ENCODE measurements at regions not wholly inside any gene's neighbourhood (a gene's known extent, or its start where the extent isn't known, plus 50 kb on each side); places are given as distances from the start of the nearest gene placed in this dataset.
"Not testable (repeated sequence)": the region's sequence is repeated elsewhere in the genome, so short reads cannot be mapped to it uniquely, and the experiment has no call there.

GRCh38 chr16:26710450-26710849, 356.3 kb upstream of the C16orf82 start:
- no peak for DNase-seq (ENCODE audit: low read depth)

GRCh38 chr16:26712876-26713275, 353.9 kb upstream of the C16orf82 start:
- DNase-seq (ENCODE audit: low read depth) = no peak

GRCh38 chr16:26715969-26716368, 350.8 kb upstream of the C16orf82 start:
- DNase-seq (ENCODE audit: low read depth) = no peak

- DNase-seq (ENCODE audit: low read depth) = no peak
Observed at GRCh38 chr16:26717826-26718225, 348.9 kb upstream of the C16orf82 start.

GRCh38 chr16:26721290-26721689, 345.4 kb upstream of the C16orf82 start:
- DNase-seq (ENCODE audit: low read depth) = no peak

GRCh38 chr16:26721957-26722356, 344.8 kb upstream of the C16orf82 start:
- not testable (repeated sequence) for DNase-seq (ENCODE audit: low read depth)

GRCh38 chr16:26724189-26724588, 342.5 kb upstream of the C16orf82 start:
- no peak for DNase-seq (ENCODE audit: low read depth)

- no peak for DNase-seq (ENCODE audit: low read depth)
Observed at GRCh38 chr16:26727848-26728247, 338.9 kb upstream of the C16orf82 start.

- no peak for DNase-seq (ENCODE audit: low read depth)
Observed at GRCh38 chr16:26729951-26730541, 336.7 kb upstream of the C16orf82 start.

- DNase-seq (ENCODE audit: low read depth) = no peak
Observed at GRCh38 chr16:26731729-26732128, 335.0 kb upstream of the C16orf82 start.

- no peak for DNase-seq (ENCODE audit: low read depth)
Observed at GRCh38 chr16:26733710-26734109, 333.0 kb upstream of the C16orf82 start.

GRCh38 chr16:26735521-26735920, 331.2 kb upstream of the C16orf82 start:
- no peak for DNase-seq (ENCODE audit: low read depth)

- DNase-seq (ENCODE audit: low read depth) = no peak
Observed at GRCh38 chr16:26736084-26736483, 330.6 kb upstream of the C16orf82 start.

GRCh38 chr16:26740771-26741170, 326.0 kb upstream of the C16orf82 start:
- DNase-seq (ENCODE audit: low read depth) = no peak

GRCh38 chr16:26742040-26742439, 324.7 kb upstream of the C16orf82 start:
- DNase-seq (ENCODE audit: low read depth) = no peak

- no peak for DNase-seq (ENCODE audit: low read depth)
Observed at GRCh38 chr16:26744430-26744829, 322.3 kb upstream of the C16orf82 start.

GRCh38 chr16:26747760-26748159, 319.0 kb upstream of the C16orf82 start:
- no peak for DNase-seq (ENCODE audit: low read depth)

GRCh38 chr16:26749072-26749471, 317.7 kb upstream of the C16orf82 start:
- no peak for DNase-seq (ENCODE audit: low read depth)

GRCh38 chr16:26752166-26752565, 314.6 kb upstream of the C16orf82 start:
- DNase-seq (ENCODE audit: low read depth) = no peak

- no peak for DNase-seq (ENCODE audit: low read depth)
Observed at GRCh38 chr16:26756633-26757032, 310.1 kb upstream of the C16orf82 start.

GRCh38 chr16:26762594-26762993, 304.1 kb upstream of the C16orf82 start:
- no peak for DNase-seq (ENCODE audit: low read depth)

GRCh38 chr16:26765087-26765486, 301.6 kb upstream of the C16orf82 start:
- DNase-seq (ENCODE audit: low read depth) = no peak

- no peak for DNase-seq (ENCODE audit: low read depth)
Observed at GRCh38 chr16:26768385-26769010, 298.2 kb upstream of the C16orf82 start.

- no peak for DNase-seq (ENCODE audit: low read depth)
Observed at GRCh38 chr16:26770547-26770946, 296.2 kb upstream of the C16orf82 start.

Measured in LHCN-M2 (cell line).